ENCODE measurements at regions not wholly inside any gene's neighbourhood (a gene's known extent, or its start where the extent isn't known, plus 50 kb on each side); places are given as distances from the start of the nearest gene placed in this dataset.
A peak's percentile ranks its signal among the peaks of the same experiment; 100 is the strongest.

GRCh38 chr1:115413208-115413607 is 75.2 kb upstream of the NGF start:
- DNase-seq (ENCODE audit: low spot score) = no peak

GRCh38 chr1:115412733-115413132 is 74.7 kb upstream of the NGF start:
- DNase-seq (ENCODE audit: low spot score) = no peak

DNA sequence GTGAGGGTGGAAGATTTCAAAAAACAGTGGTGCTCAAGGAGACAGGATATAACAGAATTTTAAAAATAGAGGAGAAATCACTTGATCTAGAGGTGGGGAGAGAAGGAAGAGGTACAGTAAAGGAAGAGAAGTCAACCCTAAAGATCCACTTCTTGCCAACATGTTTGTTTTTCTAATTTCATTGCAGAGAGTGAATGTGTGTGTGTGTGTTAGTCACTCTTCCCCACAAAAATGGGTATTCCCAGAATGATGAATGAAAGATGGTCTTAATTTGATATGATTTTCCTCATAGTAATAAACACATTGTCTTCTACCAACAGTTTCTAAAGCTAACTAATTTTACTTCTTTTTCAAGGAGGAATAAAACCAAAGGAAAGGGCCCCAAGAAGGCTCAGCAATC is 74.2 kb upstream of the NGF start:
- DNase-seq (ENCODE audit: low spot score) = no peak

- DNase-seq (ENCODE audit: low spot score) = peak; percentile 56
These were observed 73.5 kb upstream of the NGF start for GRCh38 chr1:115411371-115412063.

DNA sequence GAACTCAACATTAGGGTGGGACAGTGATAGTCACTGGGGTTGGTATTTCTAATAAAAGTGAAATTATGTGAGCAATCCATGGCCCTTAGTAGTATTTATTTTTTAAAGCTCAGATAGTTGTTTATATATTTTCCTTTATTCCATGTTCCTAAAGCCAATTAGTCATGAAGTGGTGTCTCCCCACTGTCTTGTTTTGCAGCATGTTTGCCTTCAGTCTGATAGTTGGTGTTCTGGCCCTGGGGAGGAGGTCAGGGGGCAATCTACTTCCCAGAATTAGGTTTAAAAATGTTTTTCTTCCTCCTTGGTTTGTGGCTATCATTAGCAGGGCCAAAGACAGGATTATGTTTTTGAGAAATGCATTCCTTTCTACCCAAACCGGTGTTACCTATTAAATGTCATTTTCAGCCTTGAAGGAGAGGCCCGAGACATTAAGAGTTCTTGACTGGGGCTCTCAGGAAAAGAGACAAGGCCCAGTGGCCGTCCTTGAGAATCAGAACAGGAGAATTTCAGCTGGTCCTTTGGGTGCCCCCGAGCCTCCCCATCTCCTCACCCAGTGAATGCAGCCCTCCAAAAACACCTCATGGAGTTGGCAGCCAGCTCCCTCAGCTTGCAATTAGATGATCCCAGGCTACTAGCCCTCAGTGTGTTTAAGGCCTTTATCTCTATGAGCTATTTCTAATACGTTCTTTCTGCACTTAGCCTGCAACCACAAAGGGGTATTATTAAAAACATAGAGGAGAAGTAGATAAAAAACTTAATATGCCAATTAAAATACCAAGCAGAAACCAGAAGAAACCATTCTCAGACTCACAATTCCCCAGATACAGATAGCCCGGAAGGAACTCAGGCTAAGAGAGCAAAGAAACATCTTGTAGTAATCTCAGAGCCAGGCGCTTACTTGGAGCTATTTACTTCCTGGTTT is 71.3 kb upstream of the NGF start:
- DNase-seq (ENCODE audit: low spot score) = no peak

GRCh38 chr1:115408533-115408932 is 70.5 kb upstream of the NGF start:
- DNase-seq (ENCODE audit: low spot score) = no peak

DNA sequence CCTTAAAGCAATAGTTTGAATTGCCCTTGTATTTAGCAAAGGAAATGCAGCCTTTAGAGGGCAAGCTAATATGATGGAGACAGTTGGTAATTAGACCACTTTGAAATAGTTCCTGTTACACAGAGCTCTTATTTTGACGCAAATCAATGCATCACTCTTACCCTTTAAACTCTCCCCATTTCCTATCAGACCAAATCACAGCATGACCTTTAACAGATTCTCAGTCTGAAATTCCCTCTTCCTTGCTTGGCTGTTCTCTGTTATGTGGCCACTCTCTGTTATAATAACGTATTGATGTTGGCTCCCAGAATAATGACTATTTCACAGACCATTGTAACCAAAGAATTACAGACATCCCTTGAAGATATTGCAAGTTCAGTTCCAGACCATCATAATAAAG is 66.9 kb upstream of the NGF start:
- DNase-seq (ENCODE audit: low spot score) = no peak

GRCh38 chr1:115402753-115403184 is 64.7 kb upstream of the NGF start:
- no peak for DNase-seq (ENCODE audit: low spot score)

DNA sequence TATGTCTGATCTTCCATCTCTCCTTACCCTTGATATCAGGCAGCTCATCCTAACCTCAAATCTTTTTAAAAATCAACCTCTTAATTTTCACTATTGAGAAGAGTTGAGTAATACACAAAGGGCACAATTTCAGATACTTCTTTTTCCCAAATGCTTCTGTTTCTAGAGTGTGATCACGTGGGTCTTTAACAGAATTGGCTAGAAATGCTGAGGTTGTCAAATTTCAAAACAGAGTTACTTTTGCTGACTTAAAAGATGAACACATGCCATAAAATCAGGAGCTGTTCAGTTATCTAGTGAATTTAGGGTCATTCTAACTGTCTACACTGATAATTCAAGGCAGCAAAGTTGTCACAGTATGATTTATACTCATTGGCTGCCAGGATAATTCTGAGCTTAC is 63.6 kb upstream of the NGF start:
- DNase-seq (ENCODE audit: low spot score) = no peak

DNA sequence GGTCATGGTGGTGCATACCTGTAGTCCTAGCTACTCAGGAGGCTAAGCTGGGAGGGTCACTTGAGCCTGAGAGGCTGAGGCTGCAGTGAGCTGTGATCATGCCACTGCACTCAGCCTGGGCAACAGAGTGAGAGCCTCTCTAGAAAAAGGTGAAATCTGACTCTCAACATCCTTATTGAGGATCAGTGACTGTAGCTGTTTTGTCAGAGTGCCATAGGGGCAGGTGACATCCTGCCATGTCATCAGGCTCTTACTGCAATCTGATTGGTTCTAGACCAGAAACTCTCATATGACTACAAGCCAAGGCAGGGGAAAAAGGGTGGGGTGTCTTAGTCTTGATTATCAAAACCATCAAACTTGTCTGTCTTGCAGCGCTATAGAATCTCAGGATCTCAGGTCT is 62.8 kb upstream of the NGF start:
- DNase-seq (ENCODE audit: low spot score) = no peak

DNA sequence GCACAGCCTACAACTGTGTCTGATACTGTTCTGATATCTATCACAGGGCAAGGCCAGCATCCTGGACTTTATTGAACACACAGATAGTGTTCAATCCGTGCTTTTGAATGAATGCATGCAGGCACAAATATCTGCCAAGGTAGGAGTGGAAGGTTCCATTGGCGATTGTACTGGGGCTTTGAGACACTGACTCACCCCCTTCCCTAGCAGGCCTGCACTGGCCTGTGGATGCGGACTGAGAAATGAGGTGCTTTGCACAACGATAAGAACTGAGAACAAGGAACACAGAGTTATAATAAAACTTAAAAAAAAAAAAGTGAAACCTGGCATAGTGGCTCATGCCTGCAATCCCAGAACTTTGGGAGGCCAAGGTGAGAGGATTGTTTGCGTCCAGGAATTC is 62.4 kb upstream of the NGF start:
- DNase-seq (ENCODE audit: low spot score) = no peak

GRCh38 chr1:115398745-115399144 is 60.7 kb upstream of the NGF start:
- no peak for DNase-seq (ENCODE audit: low spot score)
